H9 (cell line): ENCODE measurements at regions not wholly inside any gene's neighbourhood (a gene's known extent, or its start where the extent isn't known, plus 50 kb on each side); places are given as distances from the start of the nearest gene placed in this dataset.

Experiments
- DNase-seq: peaks from one replicate; pipeline ENCODE4 v3.0.0-alpha.2; 2017
- H2AFZ ChIP-seq: one replicate; pipeline ENCODE4 v1.6.1; 2013; ENCODE audit warnings: mild to moderate bottlenecking, low read length, control low read depth, moderate library complexity
- H2AK5ac ChIP-seq: 2 replicates; pipeline ENCODE4 v1.6.1; 2013; ENCODE audit warnings: low read length, control low read depth, mixed read lengths; ENCODE audit not compliant: insufficient read length
- H2BK120ac ChIP-seq: one replicate; pipeline ENCODE4 v1.6.1; 2013; ENCODE audit warnings: low read depth, mild to moderate bottlenecking, low read length, control low read depth, inconsistent platforms; ENCODE audit not compliant: poor library complexity, severe bottlenecking
- H2BK12ac ChIP-seq: 2 replicates; pipeline ENCODE4 v1.6.1; 2013; ENCODE audit warnings: low read length, control low read depth, mixed read lengths, low read depth; ENCODE audit not compliant: insufficient read length
- H2BK15ac ChIP-seq: 2 replicates; pipeline ENCODE4 v1.6.1; 2013; ENCODE audit warnings: low read depth, low read length, control low read depth
- H2BK20ac ChIP-seq: one replicate; pipeline ENCODE4 v1.6.1; 2013; ENCODE audit warnings: low read depth, mild to moderate bottlenecking, low read length, control low read depth, inconsistent platforms; ENCODE audit not compliant: poor library complexity, severe bottlenecking
- H2BK5ac ChIP-seq: 2 replicates; pipeline ENCODE4 v1.6.1; 2013; ENCODE audit warnings: low read length, control low read depth, mixed read lengths; ENCODE audit not compliant: insufficient read length
- H3K14ac ChIP-seq: 2 replicates; pipeline ENCODE4 v1.6.1; 2013; ENCODE audit warnings: low read length, control low read depth; ENCODE audit not compliant: insufficient read depth
- H3K18ac ChIP-seq: 2 replicates; pipeline ENCODE4 v1.6.1; 2013; ENCODE audit warnings: low read depth, mild to moderate bottlenecking, mixed read lengths, low read length, control low read depth; ENCODE audit not compliant: insufficient read length
- H3K23ac ChIP-seq: 2 replicates; pipeline ENCODE4 v1.6.1; 2013; ENCODE audit warnings: low read length, control low read depth, mixed read lengths, low read depth; ENCODE audit not compliant: insufficient read length
- H3K23me2 ChIP-seq: 2 replicates; pipeline ENCODE4 v1.6.1; 2013; ENCODE audit warnings: low read depth, mild to moderate bottlenecking, mixed read lengths, low read length, control low read depth; ENCODE audit not compliant: insufficient read length, poor library complexity, severe bottlenecking
- H3K27ac ChIP-seq: 2 replicates; pipeline ENCODE4 v1.5.1; 2013; ENCODE audit warnings: low read length, control low read depth, mixed read lengths, low read depth; ENCODE audit not compliant: insufficient read length
- H3K27me3 ChIP-seq: 2 replicates; pipeline ENCODE4 v1.6.1; 2013; ENCODE audit warnings: low read length, control low read depth, inconsistent platforms; ENCODE audit not compliant: insufficient read depth
- H3K4ac ChIP-seq: 2 replicates; pipeline ENCODE4 v1.6.1; 2013; ENCODE audit warnings: low read depth, mild to moderate bottlenecking, control low read depth, inconsistent platforms, low read length, moderate library complexity
- H3K4me1 ChIP-seq: 2 replicates; pipeline ENCODE4 v1.6.1; 2013; ENCODE audit warnings: low read length, control low read depth, inconsistent platforms; ENCODE audit not compliant: insufficient read depth
- H3K4me2 ChIP-seq: 2 replicates; pipeline ENCODE4 v1.6.1; 2013; ENCODE audit warnings: low read length, control low read depth, mixed read lengths; ENCODE audit not compliant: insufficient read length, insufficient read depth
- H3K56ac ChIP-seq: 2 replicates; pipeline ENCODE4 v1.6.1; 2013; ENCODE audit warnings: low read depth, mild to moderate bottlenecking, mixed read lengths, low read length, control low read depth; ENCODE audit not compliant: insufficient read length
- H3K79me1 ChIP-seq: 2 replicates; pipeline ENCODE4 v1.6.1; 2013; ENCODE audit warnings: low read depth, mild to moderate bottlenecking, moderate library complexity, low read length, control low read depth, inconsistent platforms; ENCODE audit not compliant: insufficient read depth, poor library complexity, severe bottlenecking
- H3K79me2 ChIP-seq: 2 replicates; pipeline ENCODE4 v1.6.1; 2013; ENCODE audit warnings: low read length, control low read depth, inconsistent platforms; ENCODE audit not compliant: insufficient read depth
- H3K9ac ChIP-seq: 2 replicates; pipeline ENCODE4 v1.6.1; 2013; ENCODE audit warnings: low read length, control low read depth, mixed read lengths; ENCODE audit not compliant: insufficient read length; ENCODE audit errors: extremely low read depth
- H3K9me3 ChIP-seq: one replicate; pipeline ENCODE4 v1.6.1; 2013; ENCODE audit warnings: low read depth, low read length, inconsistent platforms; ENCODE audit not compliant: control insufficient read depth
- H3T11ph ChIP-seq: one replicate; pipeline ENCODE4 v1.6.1; 2013; ENCODE audit warnings: mild to moderate bottlenecking, low read length, control low read depth, inconsistent platforms
- H4K20me1 ChIP-seq: one replicate; pipeline ENCODE4 v1.6.1; 2013; ENCODE audit not compliant: control insufficient read depth, insufficient read length, insufficient read depth
- H4K5ac ChIP-seq: 2 replicates; pipeline ENCODE4 v1.6.1; 2013; ENCODE audit warnings: low read depth, mild to moderate bottlenecking, mixed read lengths, low read length, control low read depth; ENCODE audit not compliant: insufficient read length
- H4K8ac ChIP-seq: replicated peaks from 2 replicates; pipeline ENCODE4 v1.6.1; 2013; ENCODE audit warnings: low read length, control low read depth, mixed read lengths, low read depth; ENCODE audit not compliant: insufficient read length
- H4K91ac ChIP-seq: 2 replicates; pipeline ENCODE4 v1.6.1; 2013; ENCODE audit warnings: low read depth, mild to moderate bottlenecking, moderate library complexity, mixed read lengths, low read length, control low read depth; ENCODE audit not compliant: insufficient read length
- H3K27ac Mint-ChIP-seq, 3 experiments: 2 replicates in 2 of 3; 3 replicates in 1 of 3; pipeline ENCODE4 v1.8.0; 2020 to 2021; ENCODE audit warnings: mixed read lengths in 3 of 3, mild to moderate bottlenecking in 1 of 3, moderate library complexity in 1 of 3
- H3K27me3 Mint-ChIP-seq: 2 replicates; pipeline ENCODE4 v1.8.0; 2021; ENCODE audit warnings: low read depth, mild to moderate bottlenecking, moderate library complexity, mixed read lengths
- H3K36me3 Mint-ChIP-seq, 3 experiments: 2 replicates in 2 of 3; 3 replicates in 1 of 3; pipeline ENCODE4 v1.8.0; 2020 to 2021; ENCODE audit warnings: low read depth in 3 of 3, mixed read lengths in 3 of 3; ENCODE audit not compliant: insufficient read depth in 1 of 3
- H3K4me1 Mint-ChIP-seq, 2 experiments: 2 replicates each; pipeline ENCODE4 v1.8.0; 2020; ENCODE audit warnings: mixed read lengths in 2 of 2
- H3K4me3 Mint-ChIP-seq, 2 experiments: 2 replicates in 1 of 2; 3 replicates in 1 of 2; pipeline ENCODE4 v1.8.0; 2020 to 2021; ENCODE audit warnings: mild to moderate bottlenecking in 2 of 2, mixed read lengths in 2 of 2, moderate library complexity in 1 of 2
- H3K9me3 Mint-ChIP-seq, 2 experiments: 2 replicates in 1 of 2; 3 replicates in 1 of 2; pipeline ENCODE4 v1.8.0; 2020; ENCODE audit warnings: mild to moderate bottlenecking in 2 of 2, mixed read lengths in 2 of 2, moderate library complexity in 1 of 2
- WGBS: extraction: QIAGEN DNeasy Blood & Tissue Kit; methylation state at CpG from one replicate; pipeline ENCODE4 v1.1.7; 2013; ENCODE audit warnings: missing lambda C conversion rate, low lambda C conversion rate, mixed read lengths; ENCODE audit not compliant: insufficient read length; ENCODE audit errors: extremely low coverage; 5-methylcytosine and 5-hydroxymethylcytosine counted together
- TF ChIP-seq, protein P1 (sequence below): fragments of 200-600 bp; sonication (generic); conservative IDR thresholded peaks from 3 replicates; pipeline ENCODE4 v1.8.0; 2021; ENCODE audit warnings: antibody characterized with exemption, mild to moderate bottlenecking

GRCh38 chr2:4718777-4719176, 973.4 kb upstream of the SOX11 start:
- no peaks in the 10 kb centered on the region for H3K9me3 ChIP-seq
- H2BK12ac ChIP-seq: no peak overlapping the region
- H4K8ac ChIP-seq: no peak overlapping the region
- no peak overlapping the region for H3K27ac ChIP-seq
- no peak overlapping the region for H2AK5ac ChIP-seq
- DNase-seq: no peak
- no peak overlapping the region for H3K4ac ChIP-seq
- 0 out of 4 replicates have a peak, but pooled peaks cover 0 to 3% of the 10 kb centered on the region in 2 experiments for H3K4me1 Mint-ChIP-seq
- H3K27ac Mint-ChIP-seq: no peak overlapping the region
- H2BK120ac ChIP-seq: no peak overlapping the region
- H3K18ac ChIP-seq: no peak overlapping the region
- H3K4me1 ChIP-seq: no peaks in the 10 kb centered on the region
- H3K4me2 ChIP-seq: no peak overlapping the region
- H3T11ph ChIP-seq: no peak overlapping the region
- no peaks in the 10 kb centered on the region for H3K27me3 ChIP-seq
- no peak overlapping the region for H3K14ac ChIP-seq
- no peak overlapping the region for H2BK20ac ChIP-seq
- no peak overlapping the region for H2AFZ ChIP-seq
- TF ChIP-seq, protein P1, sequence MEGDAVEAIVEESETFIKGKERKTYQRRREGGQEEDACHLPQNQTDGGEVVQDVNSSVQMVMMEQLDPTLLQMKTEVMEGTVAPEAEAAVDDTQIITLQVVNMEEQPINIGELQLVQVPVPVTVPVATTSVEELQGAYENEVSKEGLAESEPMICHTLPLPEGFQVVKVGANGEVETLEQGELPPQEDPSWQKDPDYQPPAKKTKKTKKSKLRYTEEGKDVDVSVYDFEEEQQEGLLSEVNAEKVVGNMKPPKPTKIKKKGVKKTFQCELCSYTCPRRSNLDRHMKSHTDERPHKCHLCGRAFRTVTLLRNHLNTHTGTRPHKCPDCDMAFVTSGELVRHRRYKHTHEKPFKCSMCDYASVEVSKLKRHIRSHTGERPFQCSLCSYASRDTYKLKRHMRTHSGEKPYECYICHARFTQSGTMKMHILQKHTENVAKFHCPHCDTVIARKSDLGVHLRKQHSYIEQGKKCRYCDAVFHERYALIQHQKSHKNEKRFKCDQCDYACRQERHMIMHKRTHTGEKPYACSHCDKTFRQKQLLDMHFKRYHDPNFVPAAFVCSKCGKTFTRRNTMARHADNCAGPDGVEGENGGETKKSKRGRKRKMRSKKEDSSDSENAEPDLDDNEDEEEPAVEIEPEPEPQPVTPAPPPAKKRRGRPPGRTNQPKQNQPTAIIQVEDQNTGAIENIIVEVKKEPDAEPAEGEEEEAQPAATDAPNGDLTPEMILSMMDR: no peak
- no peak overlapping the region for H3K9ac ChIP-seq
- no peaks in the 10 kb centered on the region for H3K27me3 Mint-ChIP-seq
- H3K36me3 Mint-ChIP-seq: peaks cover 2 to 30% (median 3%) of the 10 kb centered on the region in 3 experiments; a peak in 6 of 7 replicates
- peaks cover 20 to 39% of the 10 kb centered on the region in 2 experiments for H3K9me3 Mint-ChIP-seq
- no peak overlapping the region for H4K5ac ChIP-seq
- no peak overlapping the region for H2BK5ac ChIP-seq
- no peaks in the 10 kb centered on the region for H3K23me2 ChIP-seq
- no peak overlapping the region for H3K23ac ChIP-seq
- H2BK15ac ChIP-seq: no peak overlapping the region
- H3K79me2 ChIP-seq: no peaks in the 10 kb centered on the region
- H3K56ac ChIP-seq: no peak overlapping the region
- WGBS: no CpG with 5 or more reads among the region's 4 CpGs
- no peak overlapping the region for H3K4me3 Mint-ChIP-seq
- H3K79me1 ChIP-seq: no peaks in the 10 kb centered on the region
- no peaks in the 10 kb centered on the region for H4K20me1 ChIP-seq
- H4K91ac ChIP-seq: no peak overlapping the region
